Dendritic cell treated with granulocyte-macrophage colony-stimulating factor and Interleukin-4, amounts not matched to agents 40 ng/mL and 50 ng/mL, for 4 days (primary cell): ENCODE measurements at regions not wholly inside any gene's neighbourhood (a gene's known extent, or its start where the extent isn't known, plus 50 kb on each side); places are given as distances from the start of the nearest gene placed in this dataset.

Source experiments
- H3K27ac Mint-ChIP-seq: one replicate; pipeline ENCODE4 v1.8.0; 2022; ENCODE audit warnings: mild to moderate bottlenecking, mixed read lengths
- H3K27me3 Mint-ChIP-seq: one replicate; pipeline ENCODE4 v1.8.0; 2022; ENCODE audit warnings: mild to moderate bottlenecking, mixed read lengths
- H3K36me3 Mint-ChIP-seq: one replicate; pipeline ENCODE4 v1.8.0; 2022; ENCODE audit warnings: low read depth, mixed read lengths
- H3K4me1 Mint-ChIP-seq: one replicate; pipeline ENCODE4 v1.8.0; 2022; ENCODE audit warnings: low read depth, mixed read lengths
- H3K4me3 Mint-ChIP-seq: one replicate; pipeline ENCODE4 v1.8.0; 2022; ENCODE audit warnings: mild to moderate bottlenecking, moderate library complexity, mixed read lengths
- H3K9me3 Mint-ChIP-seq: one replicate; pipeline ENCODE4 v1.8.0; 2022; ENCODE audit warnings: mixed read lengths
- intact Hi-C: fragments of 100-400 bp; cut with micrococcal nuclease; formaldehyde crosslinking; loops from one replicate; pipeline ENCODE4 v1.15.0; 2022

GRCh38 chr9:107613321-107613720 lies 123.8 kb upstream of the KLF4 start:
- H3K27ac Mint-ChIP-seq, result no peak overlapping the region
- H3K27me3 Mint-ChIP-seq, result peaks cover 2% of the 10 kb centered on the region
- H3K4me3 Mint-ChIP-seq, result no peak overlapping the region
- intact Hi-C loops, result no loop called here
- H3K36me3 Mint-ChIP-seq, result no peaks in the 10 kb centered on the region
- peaks cover 42% of the 10 kb centered on the region for H3K4me1 Mint-ChIP-seq
- H3K9me3 Mint-ChIP-seq, result no peaks in the 10 kb centered on the region

- H3K36me3 Mint-ChIP-seq, result no peaks in the 10 kb centered on the region
- H3K27ac Mint-ChIP-seq, result peak overlapping the region; percentile 70
- peaks cover 42% of the 10 kb centered on the region for H3K4me1 Mint-ChIP-seq
- H3K27me3 Mint-ChIP-seq, result peaks cover 2% of the 10 kb centered on the region
- H3K9me3 Mint-ChIP-seq, result no peaks in the 10 kb centered on the region
- intact Hi-C loops, result no loop called here
- no peak overlapping the region for H3K4me3 Mint-ChIP-seq
These were observed 122.6 kb upstream of the KLF4 start for GRCh38 chr9:107612136-107612535.

- no peak overlapping the region for H3K4me3 Mint-ChIP-seq
- H3K36me3 Mint-ChIP-seq, result no peaks in the 10 kb centered on the region
- H3K27ac Mint-ChIP-seq, result no peak overlapping the region
- H3K27me3 Mint-ChIP-seq, result peaks cover 2% of the 10 kb centered on the region
- intact Hi-C loops, result no loop called here
- peaks cover 31% of the 10 kb centered on the region for H3K4me1 Mint-ChIP-seq
- H3K9me3 Mint-ChIP-seq, result no peaks in the 10 kb centered on the region
These were observed 120.0 kb upstream of the KLF4 start for GRCh38 chr9:107609547-107609946.

- no peaks in the 10 kb centered on the region for H3K36me3 Mint-ChIP-seq
- H3K27ac Mint-ChIP-seq, result no peak overlapping the region
- H3K27me3 Mint-ChIP-seq, result no peaks in the 10 kb centered on the region
- H3K4me3 Mint-ChIP-seq, result no peak overlapping the region
- no peaks in the 10 kb centered on the region for H3K9me3 Mint-ChIP-seq
- peaks cover 16% of the 10 kb centered on the region for H3K4me1 Mint-ChIP-seq
- intact Hi-C loops, result no loop called here
These were observed 116.7 kb upstream of the KLF4 start for GRCh38 chr9:107606149-107606790.

- H3K27me3 Mint-ChIP-seq, result no peaks in the 10 kb centered on the region
- no peak overlapping the region for H3K4me3 Mint-ChIP-seq
- intact Hi-C loops, result no loop called here
- H3K36me3 Mint-ChIP-seq, result no peaks in the 10 kb centered on the region
- H3K4me1 Mint-ChIP-seq, result peaks cover 11% of the 10 kb centered on the region
- H3K9me3 Mint-ChIP-seq, result no peaks in the 10 kb centered on the region
- H3K27ac Mint-ChIP-seq, result no peak overlapping the region
These were observed 115.5 kb upstream of the KLF4 start for GRCh38 chr9:107605041-107605440.

- Mint-ChIP-seq H3K4me1 (peaks cover 17% of the 10 kb centered on the region), H3K27ac (no peak overlapping the region), H3K4me3 (no peak overlapping the region), H3K36me3 (no peaks in the 10 kb centered on the region), H3K9me3 (no peaks in the 10 kb centered on the region), H3K27me3 (peaks cover 2% of the 10 kb centered on the region)
- intact Hi-C loops, result no loop called here
These were observed 113.7 kb upstream of the KLF4 start for GRCh38 chr9:107603281-107603680.

GRCh38 chr9:107600060-107600573 lies 110.5 kb upstream of the KLF4 start:
- no peak overlapping the region for H3K27ac Mint-ChIP-seq
- H3K4me3 Mint-ChIP-seq, result no peak overlapping the region
- H3K4me1 Mint-ChIP-seq, result peaks cover 24% of the 10 kb centered on the region
- H3K36me3 Mint-ChIP-seq, result no peaks in the 10 kb centered on the region
- no peaks in the 10 kb centered on the region for H3K9me3 Mint-ChIP-seq
- intact Hi-C loops, result no loop called here
- peaks cover 2% of the 10 kb centered on the region for H3K27me3 Mint-ChIP-seq

GRCh38 chr9:107597743-107598217 lies 108.2 kb upstream of the KLF4 start:
- Mint-ChIP-seq H3K36me3 (no peaks in the 10 kb centered on the region), H3K4me1 (peaks cover 17% of the 10 kb centered on the region), H3K27me3 (peaks cover 2% of the 10 kb centered on the region), H3K9me3 (no peaks in the 10 kb centered on the region), H3K27ac (no peak overlapping the region), H3K4me3 (no peak overlapping the region)
- intact Hi-C loops, result no loop called here

GRCh38 chr9:107594908-107595530 lies 105.5 kb upstream of the KLF4 start:
- Mint-ChIP-seq H3K27me3 (peaks cover 2% of the 10 kb centered on the region), H3K27ac (no peak overlapping the region), H3K9me3 (no peaks in the 10 kb centered on the region), H3K36me3 (no peaks in the 10 kb centered on the region), H3K4me1 (peaks cover 18% of the 10 kb centered on the region), H3K4me3 (no peak overlapping the region)
- intact Hi-C loops, result no loop called here

- no peak overlapping the region for H3K4me3 Mint-ChIP-seq
- no peaks in the 10 kb centered on the region for H3K9me3 Mint-ChIP-seq
- H3K36me3 Mint-ChIP-seq, result no peaks in the 10 kb centered on the region
- intact Hi-C loops, result no loop called here
- H3K4me1 Mint-ChIP-seq, result peaks cover 15% of the 10 kb centered on the region
- peaks cover 4% of the 10 kb centered on the region for H3K27me3 Mint-ChIP-seq
- no peak overlapping the region for H3K27ac Mint-ChIP-seq
These were observed 103.8 kb upstream of the KLF4 start for GRCh38 chr9:107593224-107593870.

- H3K27ac Mint-ChIP-seq, result no peak overlapping the region
- no peaks in the 10 kb centered on the region for H3K9me3 Mint-ChIP-seq
- no peak overlapping the region for H3K4me3 Mint-ChIP-seq
- no peaks in the 10 kb centered on the region for H3K36me3 Mint-ChIP-seq
- peaks cover 4% of the 10 kb centered on the region for H3K27me3 Mint-ChIP-seq
- intact Hi-C loops, result no loop called here
- H3K4me1 Mint-ChIP-seq, result peaks cover 16% of the 10 kb centered on the region
These were observed 102.9 kb upstream of the KLF4 start for GRCh38 chr9:107592424-107592823.

GRCh38 chr9:107591781-107592180 lies 102.2 kb upstream of the KLF4 start:
- no peak overlapping the region for H3K4me3 Mint-ChIP-seq
- H3K9me3 Mint-ChIP-seq, result no peaks in the 10 kb centered on the region
- intact Hi-C loops, result no loop called here
- H3K4me1 Mint-ChIP-seq, result peaks cover 23% of the 10 kb centered on the region
- H3K36me3 Mint-ChIP-seq, result no peaks in the 10 kb centered on the region
- H3K27ac Mint-ChIP-seq, result no peak overlapping the region
- peaks cover 4% of the 10 kb centered on the region for H3K27me3 Mint-ChIP-seq

GRCh38 chr9:107588393-107588792 lies 98.8 kb upstream of the KLF4 start:
- Mint-ChIP-seq H3K27ac (peak overlapping the region; percentile 96), H3K4me1 (peaks cover 25% of the 10 kb centered on the region), H3K36me3 (no peaks in the 10 kb centered on the region), H3K4me3 (no peak overlapping the region), H3K27me3 (peaks cover 4% of the 10 kb centered on the region), H3K9me3 (no peaks in the 10 kb centered on the region)
- intact Hi-C loops, result no loop called here

- Mint-ChIP-seq H3K4me3 (peak overlapping the region; percentile 68), H3K9me3 (no peaks in the 10 kb centered on the region), H3K4me1 (peaks cover 20% of the 10 kb centered on the region), H3K36me3 (no peaks in the 10 kb centered on the region), H3K27me3 (peaks cover 4% of the 10 kb centered on the region), H3K27ac (peak overlapping the region; percentile 96)
- intact Hi-C loops, result no loop called here
These were observed 97.8 kb upstream of the KLF4 start for GRCh38 chr9:107587191-107587963.
